T-helper 1 cell (primary cell): ENCODE measurements at regions not wholly inside any gene's neighbourhood (a gene's known extent, or its start where the extent isn't known, plus 50 kb on each side); places are given as distances from the start of the nearest gene placed in this dataset.

Experiments used
- DNase-seq, 5 donors: peaks; one replicate each; pipeline ENCODE4 v3.0.0-alpha.2; 2012 to 2020

DNA sequence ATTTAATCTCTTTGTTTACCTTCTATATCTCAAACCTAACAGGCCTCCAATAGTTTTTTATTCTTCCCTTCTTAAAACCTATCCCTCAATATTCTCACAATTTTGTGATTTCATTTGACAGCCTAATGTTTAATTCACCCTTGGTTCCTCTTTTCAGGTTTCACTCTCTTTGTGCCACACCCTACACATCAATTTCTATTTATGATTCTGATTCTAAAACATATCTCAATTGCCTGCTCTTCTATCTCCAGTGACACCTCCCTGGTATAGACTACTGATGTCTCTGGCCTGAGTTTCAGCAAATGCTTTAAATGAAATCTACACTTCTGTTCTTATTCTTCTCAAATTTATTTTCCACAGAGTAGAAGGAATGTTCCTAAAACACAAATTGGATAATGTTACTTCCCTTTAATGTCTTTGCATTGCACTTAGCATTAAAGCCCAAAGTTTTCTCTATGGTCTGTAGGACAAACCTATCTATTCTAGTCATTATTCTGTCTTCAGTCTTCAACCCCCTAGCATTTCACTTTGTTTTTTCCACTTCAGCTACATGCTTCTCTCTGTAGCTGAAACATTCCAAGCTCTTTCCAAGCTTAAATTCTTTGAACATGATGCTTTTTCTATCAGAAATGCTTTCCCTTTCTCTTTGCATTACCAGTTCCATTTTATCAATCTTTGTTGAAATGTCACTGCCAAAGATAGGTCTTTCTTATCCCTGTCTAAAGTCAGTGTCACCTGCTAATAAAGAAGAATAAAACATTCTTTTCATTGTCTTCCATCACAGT, 622.0 kb downstream of the CENPC start:
- no peak for DNase-seq

DNA sequence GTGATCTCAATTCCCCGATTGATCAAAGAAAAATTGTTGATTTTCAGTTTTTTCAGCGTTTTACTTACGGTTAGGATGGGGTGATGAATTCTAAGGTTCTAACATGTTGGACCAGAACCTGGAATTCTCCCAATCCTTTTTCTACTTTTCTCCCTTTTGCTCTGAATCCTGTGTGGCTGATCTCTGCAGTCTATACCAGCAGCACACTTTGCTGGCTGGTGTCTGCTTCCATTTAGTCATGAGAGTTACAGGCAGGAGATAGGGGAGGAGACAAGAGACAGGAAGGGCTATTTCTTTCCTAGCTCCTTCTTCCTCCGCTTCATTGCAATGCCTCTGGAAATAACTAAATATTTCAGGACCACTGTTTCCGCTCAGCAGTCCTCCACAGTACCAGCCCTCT, 623.9 kb downstream of the CENPC start:
- DNase-seq: no peak

DNA sequence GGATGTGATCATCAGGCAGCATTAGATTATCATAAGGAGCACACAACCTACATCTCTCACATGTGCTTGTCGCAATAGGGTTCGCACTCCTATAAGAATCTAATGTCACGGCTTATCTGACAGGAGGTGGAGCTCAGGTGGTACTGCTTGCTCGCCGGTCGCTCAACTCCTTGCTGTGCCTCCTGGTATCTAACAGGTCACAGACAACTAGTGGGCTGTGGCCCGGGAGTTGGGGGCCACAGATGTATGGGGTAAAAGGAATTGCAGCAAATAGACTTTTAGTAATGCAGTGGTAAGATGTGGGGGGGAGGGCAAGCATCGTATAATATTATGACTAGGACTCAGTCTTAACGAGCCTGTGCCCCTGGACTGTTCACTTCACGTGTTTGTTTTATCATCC, 624.8 kb downstream of the CENPC start:
- no peak for DNase-seq

DNA sequence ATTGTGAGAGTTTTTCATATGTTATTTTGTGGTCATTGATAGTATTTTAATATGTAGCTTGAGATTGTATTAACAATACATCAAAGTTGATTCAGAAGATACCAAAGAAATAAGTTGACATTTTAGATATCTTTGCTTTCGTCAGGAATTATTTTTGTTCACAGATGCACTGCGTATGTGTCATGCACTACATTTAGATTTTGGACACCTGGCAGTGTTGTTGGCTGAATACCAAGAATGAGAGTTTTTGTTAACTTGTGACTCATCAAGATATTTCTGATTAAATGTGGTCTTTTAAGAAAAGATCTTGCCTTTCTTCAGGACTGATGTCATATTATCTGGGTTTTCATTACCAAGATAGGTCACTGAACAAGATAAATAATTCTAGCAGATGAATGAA, 633.4 kb downstream of the CENPC start:
- DNase-seq: no peak

DNA sequence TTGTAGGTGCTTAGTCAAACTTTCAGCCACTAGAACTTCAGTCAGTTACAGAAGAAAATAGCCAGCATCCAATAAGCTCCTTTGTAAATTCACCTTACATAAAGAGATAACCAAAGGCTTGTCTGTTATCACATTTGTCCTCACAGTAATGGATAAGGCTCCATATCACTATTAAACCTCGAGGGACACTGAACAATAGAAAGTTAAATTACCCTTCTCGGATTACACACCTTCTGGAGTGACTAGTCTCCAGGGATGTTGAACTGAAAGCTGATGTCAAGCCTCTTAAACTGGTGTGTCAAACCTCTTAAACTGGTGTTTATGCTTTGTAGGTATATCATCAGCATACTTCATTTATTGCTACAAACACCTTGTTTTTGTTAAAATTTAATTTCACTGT, 639.0 kb downstream of the CENPC start:
- no peak for DNase-seq

DNA sequence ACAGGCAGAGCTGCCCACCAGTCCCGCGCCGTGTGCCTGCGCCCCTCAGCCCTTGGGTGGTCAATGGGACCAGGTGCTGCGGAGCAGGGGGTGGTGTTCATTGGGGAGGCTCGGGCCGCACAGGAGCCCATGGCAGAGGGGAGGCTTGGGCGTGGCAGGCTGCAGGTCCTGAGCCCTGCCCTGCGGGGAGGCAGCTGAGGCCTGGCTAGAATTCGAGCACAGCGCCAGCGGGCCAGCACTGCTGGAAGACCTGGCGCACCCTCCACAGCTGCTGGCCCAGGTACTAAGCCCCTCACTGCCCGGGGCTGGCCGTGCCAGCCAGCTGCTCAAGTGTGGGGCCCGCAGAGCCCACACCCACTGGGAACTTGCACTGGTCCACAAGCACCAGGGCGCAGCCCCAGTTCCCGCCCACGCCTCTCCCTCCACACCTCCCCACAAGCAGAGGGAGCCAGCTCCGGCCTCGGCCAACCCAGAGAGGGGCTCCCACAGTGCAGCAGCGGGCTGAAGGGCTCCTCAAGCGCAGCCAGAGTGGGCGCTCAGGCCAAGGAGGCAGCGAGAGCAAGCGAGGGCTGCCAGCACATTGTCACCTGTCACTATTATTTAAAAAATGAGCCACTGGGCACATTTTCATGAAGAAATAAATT, 645.8 kb downstream of the CENPC start:
- DNase-seq: no peak

DNA sequence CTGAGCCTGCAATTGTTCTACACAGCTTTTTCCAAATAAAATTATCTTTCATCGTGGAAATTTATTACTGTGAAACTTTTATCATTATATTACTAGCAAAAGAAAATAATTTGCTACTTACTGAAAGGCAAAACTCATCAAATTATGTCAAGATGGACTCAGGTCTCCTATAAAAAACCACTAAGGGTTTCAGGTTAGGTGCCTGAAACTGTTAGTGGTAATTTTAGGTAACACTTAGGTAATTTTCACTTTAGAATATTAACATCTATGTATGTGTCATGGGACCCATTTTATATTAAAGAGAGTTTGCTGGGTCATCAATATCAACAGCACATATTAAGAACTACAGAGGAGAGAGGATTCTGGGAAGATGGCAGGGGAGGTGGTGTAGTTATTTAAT, 651.5 kb downstream of the CENPC start:
- DNase-seq: no peak

DNA sequence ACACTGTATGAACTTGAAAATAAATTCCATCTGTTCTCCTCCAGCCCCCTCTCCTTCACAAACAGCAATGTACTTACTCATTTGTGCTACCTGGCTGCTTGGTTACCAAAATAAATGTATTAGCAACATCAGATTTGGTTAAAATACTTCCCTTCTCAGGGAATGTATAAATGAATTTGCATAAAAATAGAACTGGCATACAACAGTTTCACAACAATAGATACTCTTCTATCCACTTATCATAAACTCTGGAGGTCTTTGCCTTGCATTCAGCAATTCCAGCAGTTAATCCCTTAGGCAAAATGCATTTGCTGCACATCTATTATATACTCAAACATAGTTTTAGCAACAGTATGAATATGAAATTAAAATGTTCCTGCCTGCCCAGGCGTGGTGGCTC, 658.2 kb downstream of the CENPC start:
- DNase-seq: no peak

DNA sequence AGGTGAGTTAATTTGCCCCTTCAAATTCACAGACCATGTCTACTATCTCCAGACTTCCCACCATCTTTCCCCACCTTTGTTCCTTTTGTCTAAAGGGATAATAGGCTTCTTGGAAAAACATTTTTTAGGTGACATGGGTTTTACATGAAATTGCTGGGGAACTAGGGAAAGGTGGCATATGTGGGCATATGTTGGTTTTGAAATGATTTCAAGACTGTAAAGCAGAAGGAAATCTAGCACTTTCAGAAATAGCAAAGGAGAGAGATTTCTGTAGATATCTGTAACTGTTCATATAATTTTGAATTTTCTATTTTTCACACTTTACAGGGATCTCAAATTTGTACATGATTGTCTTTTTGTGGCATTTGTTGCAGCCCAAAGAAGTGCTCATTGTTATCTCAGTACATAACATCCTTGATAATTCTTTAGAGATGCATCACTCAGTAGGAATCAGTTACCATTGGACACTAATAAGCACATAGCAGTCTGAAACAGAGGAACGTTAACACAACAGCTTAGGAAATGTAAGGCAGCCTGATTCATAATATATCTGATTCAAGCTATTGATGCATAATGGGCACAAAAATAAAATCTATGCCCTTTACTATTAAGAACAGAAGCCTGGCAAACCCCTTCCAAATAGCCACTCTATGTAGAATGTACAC, 659.7 kb downstream of the CENPC start:
- DNase-seq: no peak

DNA sequence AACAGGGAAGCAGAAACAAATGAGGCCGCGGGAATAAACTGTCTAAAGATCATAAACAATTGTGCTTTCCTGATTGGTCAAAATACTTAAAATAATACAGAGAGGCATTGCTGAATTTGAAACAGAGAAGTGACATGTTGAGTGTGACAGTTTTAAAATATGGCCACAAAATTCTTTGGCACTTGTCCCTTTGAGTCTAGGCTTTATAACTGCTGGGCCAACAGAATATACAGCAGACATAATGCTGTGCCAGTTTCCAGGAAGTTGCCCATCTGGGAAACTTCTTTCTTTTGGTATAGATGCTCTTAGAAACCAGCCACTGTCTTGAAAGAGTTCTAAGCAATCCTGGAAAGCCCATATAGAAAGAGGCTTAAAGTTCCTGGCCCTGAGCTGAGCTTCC, 668.4 kb downstream of the CENPC start:
- DNase-seq: no peak

DNA sequence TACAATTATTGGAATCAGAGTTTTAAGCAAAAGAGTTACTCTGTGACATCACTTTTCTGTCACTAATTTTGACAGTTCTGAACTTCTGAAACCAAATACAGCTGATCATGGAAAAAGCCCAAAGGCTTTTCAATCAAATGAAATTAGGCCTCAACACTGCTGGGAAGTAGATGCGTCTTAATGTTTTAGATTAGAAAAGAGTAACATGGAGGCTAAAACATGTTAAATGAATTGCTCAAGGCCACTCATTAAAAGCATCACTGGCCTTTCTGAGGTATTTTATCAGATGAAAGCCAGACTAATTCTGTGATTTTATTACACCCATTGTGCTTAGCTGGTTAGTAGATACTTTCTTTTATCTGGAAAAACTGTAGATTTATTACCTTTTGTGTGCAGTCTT, 672.6 kb downstream of the CENPC start:
- no peak for DNase-seq

DNA sequence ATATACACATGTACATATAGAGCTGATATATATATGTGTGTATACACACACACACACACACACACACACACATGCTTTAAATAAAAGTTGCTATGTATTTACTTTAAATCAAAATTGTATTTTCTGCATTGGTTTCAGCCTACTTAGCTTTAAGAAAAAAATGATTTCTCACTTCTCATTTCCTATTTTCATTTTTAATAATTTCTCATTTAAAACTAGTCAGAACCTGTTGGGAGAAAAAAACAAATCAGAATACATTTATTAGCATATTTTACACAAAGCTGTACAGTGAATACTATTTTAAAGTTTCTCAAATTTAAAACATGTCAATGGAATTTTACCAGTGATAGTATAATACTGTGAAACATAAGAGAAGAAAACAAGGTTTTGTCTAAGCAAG, 681.8 kb downstream of the CENPC start:
- DNase-seq: no peak

DNA sequence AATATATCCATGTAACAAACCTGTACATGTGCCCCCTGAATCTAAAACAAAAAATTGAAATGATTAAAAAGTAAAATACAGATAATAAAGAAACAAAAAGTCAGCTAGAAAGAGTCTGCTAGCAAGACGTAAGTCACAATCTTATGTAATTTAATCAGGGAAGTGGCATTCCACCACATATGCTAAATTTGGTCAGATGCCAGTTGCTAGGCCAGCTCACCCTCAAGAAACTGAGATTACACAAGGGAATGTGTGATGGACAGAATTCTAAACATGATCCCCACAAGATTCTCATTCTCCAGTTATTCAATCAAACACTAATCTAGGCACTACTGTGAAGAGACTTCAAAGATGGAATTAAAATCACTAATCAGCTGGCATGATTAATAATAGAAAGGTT, 689.3 kb downstream of the CENPC start:
- no peak for DNase-seq

DNA sequence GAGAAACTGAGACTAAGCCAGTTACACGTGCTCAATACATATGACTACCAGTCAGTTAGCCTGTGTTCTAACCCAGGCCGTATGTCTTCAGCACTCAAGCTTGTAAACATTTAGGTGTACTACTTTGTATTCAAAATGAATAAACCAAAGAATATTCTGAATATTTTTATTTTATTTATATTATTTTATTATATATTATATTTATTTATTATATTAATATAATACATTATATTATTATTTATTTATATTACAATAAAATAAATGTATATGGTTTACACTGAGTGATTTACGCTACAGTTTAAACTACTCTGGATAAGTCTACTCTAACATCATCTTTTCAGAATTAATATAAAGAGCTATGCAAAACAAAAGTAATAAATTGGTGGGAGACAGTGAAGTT, 691.5 kb downstream of the CENPC start:
- DNase-seq: no peak

DNA sequence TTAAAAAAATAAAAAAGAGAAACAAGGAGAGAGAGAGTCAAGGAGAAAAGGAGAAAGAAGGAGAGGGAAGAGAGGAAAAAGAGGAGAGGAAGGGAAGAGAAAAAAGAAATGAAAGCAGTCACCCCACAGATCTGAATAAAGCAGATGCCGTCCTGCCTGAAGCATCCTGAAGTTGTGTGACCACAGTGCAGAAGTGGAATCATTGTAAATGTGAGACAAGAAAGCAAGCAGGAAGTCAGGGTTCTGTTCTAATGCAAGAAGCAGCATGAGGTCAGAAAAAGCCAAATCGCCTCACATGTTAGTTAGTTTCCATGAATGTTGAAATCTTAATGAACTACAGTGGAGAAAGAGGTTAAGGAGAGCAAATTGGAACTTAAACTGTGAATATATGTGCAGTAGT, 692.5 kb downstream of the CENPC start:
- DNase-seq: no peak

DNA sequence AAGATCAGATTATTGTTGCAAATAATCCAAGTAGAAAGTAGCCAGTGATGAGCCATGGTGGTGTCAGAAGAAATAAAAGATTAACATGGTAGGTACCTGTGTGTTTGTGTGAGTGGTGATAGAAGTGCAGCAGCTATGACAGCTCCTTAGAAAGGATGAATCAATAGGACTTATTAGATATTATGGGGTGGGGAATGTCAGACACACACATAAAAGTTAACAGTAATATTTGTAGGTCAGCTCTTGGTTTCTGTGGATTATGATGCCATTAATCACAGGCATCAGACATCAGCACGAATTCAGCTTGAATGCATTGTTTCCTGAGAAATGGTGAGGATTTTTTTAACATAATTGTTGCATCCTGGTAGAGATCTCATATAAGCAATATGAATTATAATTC, 695.7 kb downstream of the CENPC start:
- DNase-seq: no peak

DNA sequence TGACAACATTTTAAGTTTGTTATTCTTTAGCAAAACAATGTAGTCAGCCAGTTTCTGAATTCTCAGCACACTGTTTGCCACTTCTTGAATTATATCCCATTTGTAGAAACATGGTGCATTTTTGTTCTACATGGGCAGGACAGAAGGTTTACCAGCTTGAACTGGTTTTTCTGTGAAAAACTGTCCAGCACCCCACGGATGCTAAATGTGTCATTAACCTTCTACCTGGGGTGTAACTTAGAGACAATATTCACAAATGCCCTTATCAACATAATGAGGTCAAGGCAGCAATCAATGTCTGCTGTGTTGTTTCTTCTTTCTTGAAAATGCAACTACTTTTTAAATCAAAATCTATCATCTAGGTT, 702.6 kb downstream of the CENPC start:
- DNase-seq: no peak

DNA sequence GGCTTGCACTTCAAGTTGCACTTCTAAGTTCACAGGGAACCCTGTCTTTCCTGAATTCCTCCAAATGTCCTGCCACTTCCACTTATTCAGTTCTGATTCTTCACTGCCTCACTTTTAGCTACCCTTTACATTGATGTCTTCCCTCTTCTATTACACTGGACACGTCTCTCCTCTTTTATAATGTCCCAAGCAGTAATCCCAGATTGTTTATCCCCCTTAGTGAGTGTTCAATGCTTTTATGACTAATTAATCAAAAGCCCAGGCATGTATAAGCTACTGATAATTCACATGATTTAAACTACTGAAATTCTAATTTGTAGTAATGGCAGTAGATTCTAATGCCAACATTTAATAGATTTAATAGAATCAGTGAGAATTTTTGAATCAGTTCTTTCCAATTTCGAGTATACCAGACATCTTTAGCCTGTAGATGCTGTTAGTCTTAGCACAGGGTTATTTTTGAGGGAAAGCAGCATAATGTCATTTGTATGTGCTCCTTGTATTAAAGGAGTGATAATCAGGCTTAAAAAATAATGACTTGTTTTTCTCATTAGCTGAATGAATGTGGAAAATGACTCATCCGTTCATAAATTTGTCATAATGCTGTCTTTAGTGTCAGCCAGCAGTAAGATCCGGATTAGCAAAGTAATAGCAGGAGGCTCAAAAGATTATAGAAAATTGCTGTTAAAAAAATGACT, 703.1 kb downstream of the CENPC start:
- DNase-seq: no peak

DNA sequence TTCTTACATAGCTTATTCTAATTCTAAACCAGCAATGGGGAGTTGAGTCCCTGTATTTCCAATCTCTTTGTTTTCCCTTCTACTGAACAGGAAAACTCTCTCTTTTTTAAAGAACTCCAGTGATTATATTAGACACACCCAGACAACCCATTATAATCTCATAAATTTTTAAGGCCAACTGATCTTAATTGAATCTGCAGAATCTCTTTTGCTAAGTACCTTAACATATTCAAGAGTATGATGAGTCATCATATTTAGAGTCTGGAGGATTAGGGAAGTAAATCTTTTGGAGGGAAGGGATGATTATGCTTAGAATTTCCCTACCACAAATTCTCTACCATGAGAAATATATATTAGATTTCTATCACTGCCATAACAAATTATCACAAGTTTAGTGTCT, 705.1 kb downstream of the CENPC start:
- no peak for DNase-seq

DNA sequence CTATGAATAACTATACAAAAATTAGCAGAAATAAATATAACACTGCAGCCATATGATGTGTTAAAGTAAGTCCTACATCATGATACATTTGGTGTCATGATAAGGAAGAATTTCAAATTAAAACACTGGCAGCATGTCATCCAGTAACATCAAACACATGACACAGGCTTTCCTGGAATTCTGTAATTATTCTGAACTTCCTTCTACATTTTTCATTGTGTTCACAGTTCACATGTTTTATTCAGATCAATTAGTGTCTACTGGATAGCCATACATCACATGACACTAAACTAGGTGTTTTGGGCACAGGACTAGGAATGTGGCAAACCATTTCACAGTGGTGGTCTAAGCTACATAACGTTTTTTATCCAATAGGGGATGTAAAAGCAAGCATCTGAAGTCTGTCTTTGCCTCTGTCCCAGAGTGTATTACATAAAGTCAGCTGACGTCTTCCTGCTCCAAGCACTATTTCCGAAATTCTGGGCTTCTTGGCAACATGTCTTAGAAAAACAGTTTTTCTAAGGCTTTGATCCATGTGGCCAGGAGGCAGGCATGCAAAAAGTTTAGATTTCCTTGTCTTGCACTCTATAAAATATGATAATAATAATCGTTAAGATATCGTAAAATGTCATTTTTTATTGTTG, 707.9 kb downstream of the CENPC start:
- DNase-seq: no peak

DNA sequence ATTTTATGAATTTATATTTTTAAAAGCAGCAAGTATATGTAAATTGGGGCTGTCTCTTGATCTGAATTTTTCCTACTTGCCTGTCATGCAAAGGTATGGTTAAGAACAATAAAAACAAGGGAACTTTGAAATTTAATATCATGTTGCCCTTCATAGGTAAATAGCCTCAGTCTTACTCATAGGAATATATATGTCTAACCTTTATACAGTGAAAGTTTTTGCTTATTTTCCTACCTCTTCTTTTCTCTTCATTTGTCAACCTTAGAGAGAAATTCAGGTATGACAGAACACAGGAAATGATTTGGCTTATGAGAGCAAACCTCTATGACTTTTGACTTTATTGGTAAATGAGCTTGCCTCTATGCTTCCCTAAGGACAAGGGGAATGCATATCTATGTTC, 716.0 kb downstream of the CENPC start:
- DNase-seq: no peak

DNA sequence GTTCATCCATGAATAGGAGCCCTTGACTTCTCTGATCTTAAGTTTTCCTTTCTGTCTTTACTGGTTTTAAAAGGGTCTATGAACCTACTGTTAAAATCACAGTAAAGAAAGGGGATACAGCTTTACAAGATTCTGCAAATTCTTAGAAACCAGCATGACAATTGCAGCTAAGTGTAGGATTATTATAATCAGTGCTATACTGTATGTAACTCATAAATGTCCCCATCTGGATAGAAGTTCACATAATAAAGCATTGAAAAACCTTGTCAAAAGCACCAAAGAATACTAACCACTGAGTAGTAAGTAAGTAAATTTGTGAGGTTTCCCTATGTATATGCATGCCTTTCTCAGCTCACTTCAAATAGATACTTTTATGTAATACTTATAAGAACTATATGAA, 724.6 kb downstream of the CENPC start:
- no peak for DNase-seq

DNA sequence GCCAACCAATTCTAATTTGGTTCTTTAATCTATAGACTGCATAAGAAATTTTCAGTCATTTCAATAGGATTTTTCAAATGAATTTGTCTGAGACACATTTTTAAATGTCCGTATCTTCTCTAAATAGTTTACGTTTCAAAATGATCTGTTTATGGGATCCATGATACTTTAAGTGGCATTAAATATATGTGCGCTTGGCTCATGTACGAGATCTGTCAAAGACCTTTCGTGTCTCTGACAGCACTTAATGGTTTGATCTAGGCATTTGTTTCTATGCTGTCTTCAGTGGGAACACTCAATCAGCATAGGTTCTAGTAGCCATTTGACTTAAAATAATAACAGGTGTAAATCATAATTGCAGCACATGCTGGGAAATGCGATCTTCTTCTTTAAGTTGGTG, 731.0 kb downstream of the CENPC start:
- no peak for DNase-seq
